ENCODE measurements at regions not wholly inside any gene's neighbourhood (a gene's known extent, or its start where the extent isn't known, plus 50 kb on each side); places are given as distances from the start of the nearest gene placed in this dataset.

DNA sequence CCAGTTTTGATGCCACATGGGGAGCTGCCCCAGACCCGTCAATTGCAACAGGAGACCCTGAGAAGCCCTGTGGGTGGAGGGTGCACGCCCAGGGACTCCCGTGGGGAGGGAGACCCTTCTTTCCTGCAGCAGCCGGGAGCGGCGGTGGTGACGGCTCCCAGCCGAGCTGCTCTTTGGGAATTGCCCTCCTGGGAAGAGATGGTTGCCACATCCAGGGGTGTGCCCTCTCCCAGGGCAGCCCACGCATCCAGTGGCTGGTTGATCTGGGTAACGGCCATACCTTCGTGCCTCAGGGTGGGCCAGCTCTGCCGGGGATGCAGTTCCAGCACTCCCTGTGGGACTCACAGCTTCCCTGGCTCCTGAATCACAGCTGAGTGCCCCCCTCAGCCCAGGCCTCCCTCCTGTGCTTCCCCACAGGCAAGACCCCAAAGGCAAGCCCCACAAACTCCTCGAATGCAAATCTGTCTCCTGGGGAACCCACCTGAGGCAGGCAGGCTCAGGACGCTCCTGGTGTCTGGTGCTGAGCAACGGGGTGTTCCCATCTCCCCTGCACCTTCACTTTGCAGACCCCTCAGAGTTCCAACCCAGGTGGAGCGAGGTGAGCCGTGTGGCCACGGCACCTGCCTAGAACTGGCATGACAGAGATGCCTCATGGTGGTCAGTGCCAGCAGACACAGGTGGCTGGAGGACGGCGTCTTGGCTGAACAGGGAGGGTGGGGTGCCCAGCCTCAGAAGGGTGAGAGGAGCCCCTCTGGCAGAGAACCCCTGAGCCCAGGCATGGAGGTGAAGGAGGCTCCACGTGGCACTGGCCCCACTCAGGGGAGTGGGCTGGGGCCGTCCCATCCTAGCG, 1027.4 kb downstream of the BRD1 start:
- TF ChIP-seq JUND (IDR thresholded peaks at IDR 0.05; ENCODE audit: low read depth) = no peak
- DNase-seq (ENCODE audit: low read depth in 1 of 2, low spot score in 1 of 2) = no peak
- in situ Hi-C loops (cut with HindIII; ENCODE audit: low pct_unique_long_range_greater_than_20kb, low sequenced_read_pairs) = no loop called here

- in situ Hi-C loops (cut with HindIII; ENCODE audit: low pct_unique_long_range_greater_than_20kb, low sequenced_read_pairs) = no loop called here
- DNase-seq (ENCODE audit: low read depth in 1 of 2, low spot score in 1 of 2) = no peak
- no peak for TF ChIP-seq JUND (IDR thresholded peaks at IDR 0.05; ENCODE audit: low read depth)
These were observed 1028.3 kb downstream of the BRD1 start for GRCh38 chr22:48799227-48799970.

DNA sequence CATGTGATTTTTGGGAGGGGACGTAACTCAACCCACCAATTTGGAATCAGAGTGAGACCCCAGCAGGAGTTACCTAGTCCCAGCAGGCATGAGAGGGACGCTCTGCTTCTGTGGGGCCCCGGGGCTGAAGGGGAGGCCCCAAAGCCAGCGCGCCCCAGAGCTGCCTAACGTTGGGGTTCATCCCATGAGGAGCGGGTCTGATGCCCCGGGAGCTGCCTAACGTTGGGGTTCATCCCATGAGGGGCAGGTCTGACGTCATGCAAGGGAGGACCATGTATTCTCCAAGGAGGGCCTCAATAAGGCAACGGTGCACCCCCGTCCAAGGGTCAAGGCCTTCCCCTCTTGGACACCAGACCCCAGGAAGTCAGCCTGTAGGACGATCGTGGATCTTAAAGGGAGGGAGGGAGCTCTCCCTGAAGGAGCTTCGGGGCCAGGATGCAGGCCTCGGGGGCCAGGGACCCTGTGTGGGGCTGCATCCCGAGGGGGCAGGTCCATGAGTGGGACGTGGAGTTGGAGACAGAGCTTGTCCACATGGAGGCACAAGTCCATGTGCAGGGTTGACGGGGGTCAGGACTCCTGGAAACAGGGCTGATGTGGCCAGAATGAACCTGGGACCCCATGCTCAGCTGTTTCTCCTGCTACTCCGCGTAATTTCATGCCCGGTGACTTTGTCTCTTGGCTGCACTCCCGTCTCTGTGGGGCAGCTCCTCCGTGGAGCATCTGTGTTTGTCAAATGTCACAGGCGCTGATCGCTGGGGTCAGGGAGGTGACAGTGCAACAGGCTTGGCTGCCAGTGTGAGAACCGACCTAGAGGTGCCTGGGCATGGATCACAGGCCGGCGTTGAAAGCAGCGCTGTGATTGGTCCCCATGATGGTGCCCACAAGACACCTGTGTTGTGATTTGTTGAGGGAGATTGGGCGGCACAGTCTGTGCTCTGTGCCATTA, 1029.1 kb downstream of the BRD1 start:
- DNase-seq (ENCODE audit: low read depth in 1 of 2, low spot score in 1 of 2) = no peak
- no peak for TF ChIP-seq JUND (IDR thresholded peaks at IDR 0.05; ENCODE audit: low read depth)
- in situ Hi-C loops (cut with HindIII; ENCODE audit: low pct_unique_long_range_greater_than_20kb, low sequenced_read_pairs) = no loop called here

- in situ Hi-C loops (cut with HindIII; ENCODE audit: low pct_unique_long_range_greater_than_20kb, low sequenced_read_pairs) = no loop called here
- no peak for DNase-seq (ENCODE audit: low read depth in 1 of 2, low spot score in 1 of 2)
- no peak for TF ChIP-seq JUND (IDR thresholded peaks at IDR 0.05; ENCODE audit: low read depth)
These were observed 1029.9 kb downstream of the BRD1 start for GRCh38 chr22:48797731-48798130.

GRCh38 chr22:48796310-48797015, 1031.2 kb downstream of the BRD1 start:
- DNase-seq (ENCODE audit: low read depth in 1 of 2, low spot score in 1 of 2) = no peak
- in situ Hi-C loops (cut with HindIII; ENCODE audit: low pct_unique_long_range_greater_than_20kb, low sequenced_read_pairs) = no loop called here
- no peak for TF ChIP-seq JUND (IDR thresholded peaks at IDR 0.05; ENCODE audit: low read depth)

GRCh38 chr22:48795664-48796063, 1032.0 kb downstream of the BRD1 start:
- TF ChIP-seq JUND (IDR thresholded peaks at IDR 0.05; ENCODE audit: low read depth) = no peak
- in situ Hi-C loops (cut with HindIII; ENCODE audit: low pct_unique_long_range_greater_than_20kb, low sequenced_read_pairs) = no loop called here
- no peak for DNase-seq (ENCODE audit: low read depth in 1 of 2, low spot score in 1 of 2)

DNA sequence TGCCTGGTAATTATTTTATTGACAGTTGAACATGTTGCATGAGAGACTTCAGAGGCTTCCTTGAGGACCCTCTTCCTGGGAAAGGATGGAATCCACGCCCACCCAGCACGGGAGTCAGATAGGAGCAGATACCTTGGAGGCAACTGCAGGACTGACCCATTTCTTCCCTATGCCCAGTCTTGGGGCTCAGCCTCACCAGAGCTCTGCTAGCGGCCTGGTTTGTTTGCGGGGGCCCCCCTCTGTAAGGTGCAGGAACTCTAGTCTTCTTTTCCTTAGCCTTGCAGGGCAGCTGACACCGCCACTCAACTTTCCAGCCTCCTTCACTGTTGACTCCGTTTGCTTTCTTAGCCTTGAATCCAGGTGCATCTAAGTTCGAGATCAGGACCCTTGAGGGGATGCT, 1032.8 kb downstream of the BRD1 start:
- no peak for DNase-seq (ENCODE audit: low read depth in 1 of 2, low spot score in 1 of 2)
- in situ Hi-C loops (cut with HindIII; ENCODE audit: low pct_unique_long_range_greater_than_20kb, low sequenced_read_pairs) = no loop called here
- TF ChIP-seq JUND (IDR thresholded peaks at IDR 0.05; ENCODE audit: low read depth) = no peak

DNA sequence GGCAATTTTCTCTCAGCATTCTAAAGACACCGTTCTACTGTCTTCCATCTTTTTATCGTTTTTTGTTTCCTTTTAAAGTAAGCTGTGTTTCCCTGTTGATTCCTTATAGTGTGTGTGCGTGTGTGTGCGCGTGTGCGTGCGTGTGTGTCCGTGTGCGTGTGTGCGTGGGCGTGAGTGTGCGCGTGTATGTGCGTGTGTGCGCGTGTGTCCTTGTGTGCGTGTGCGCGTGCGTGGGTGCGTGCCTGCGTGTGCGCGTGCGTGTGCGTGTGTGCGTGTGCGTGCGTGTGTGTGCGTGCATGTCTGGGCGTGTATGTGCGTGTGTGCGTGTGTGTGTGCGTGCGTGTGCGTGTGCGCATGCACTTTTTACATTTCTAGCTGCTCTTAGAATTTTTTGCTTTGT, 1033.7 kb downstream of the BRD1 start:
- in situ Hi-C loops (cut with HindIII; ENCODE audit: low pct_unique_long_range_greater_than_20kb, low sequenced_read_pairs) = no loop called here
- TF ChIP-seq JUND (IDR thresholded peaks at IDR 0.05; ENCODE audit: low read depth) = no peak
- DNase-seq (ENCODE audit: low read depth in 1 of 2, low spot score in 1 of 2) = no peak

- in situ Hi-C loops (cut with HindIII; ENCODE audit: low pct_unique_long_range_greater_than_20kb, low sequenced_read_pairs) = no loop called here
- TF ChIP-seq JUND (IDR thresholded peaks at IDR 0.05; ENCODE audit: low read depth) = no peak
- no peak for DNase-seq (ENCODE audit: low read depth in 1 of 2, low spot score in 1 of 2)
These were observed 1041.0 kb downstream of the BRD1 start for GRCh38 chr22:48786679-48786996.

GRCh38 chr22:48785792-48786678, 1041.6 kb downstream of the BRD1 start:
- TF ChIP-seq JUND (IDR thresholded peaks at IDR 0.05; ENCODE audit: low read depth) = no peak
- DNase-seq (ENCODE audit: low read depth in 1 of 2, low spot score in 1 of 2) = no peak
- in situ Hi-C loops (cut with HindIII; ENCODE audit: low pct_unique_long_range_greater_than_20kb, low sequenced_read_pairs) = no loop called here
